Femur (tissue), 1 donor: ENCODE measurements at regions not wholly inside any gene's neighbourhood (a gene's known extent, or its start where the extent isn't known, plus 50 kb on each side); places are given as distances from the start of the nearest gene placed in this dataset.
"Not testable (repeated sequence)": the region's sequence is repeated elsewhere in the genome, so short reads cannot be mapped to it uniquely, and the experiment has no call there.

ENCODE experiments used
- DNase-seq: peaks from one replicate; pipeline ENCODE4 v3.0.0-alpha.2; 2017

- no peak for DNase-seq
Observed at GRCh38 chr11:46181843-46182424, 60.7 kb upstream of the PHF21A start.

GRCh38 chr11:46181387-46181786 is 60.1 kb upstream of the PHF21A start:
- DNase-seq: no peak

GRCh38 chr11:46180736-46181135 is 59.5 kb upstream of the PHF21A start:
- no peak for DNase-seq

- DNase-seq: no peak
Observed at GRCh38 chr11:46178513-46178912, 57.3 kb upstream of the PHF21A start.

GRCh38 chr11:46176421-46176820 is 55.2 kb upstream of the PHF21A start:
- DNase-seq: no peak

GRCh38 chr11:46175401-46176002 is 54.2 kb upstream of the PHF21A start:
- no peak for DNase-seq

- DNase-seq: not testable (repeated sequence)
Observed at GRCh38 chr11:46171693-46172092, 50.4 kb upstream of the PHF21A start.
